Fibroblast of upper back skin (primary cell): ENCODE measurements at regions not wholly inside any gene's neighbourhood (a gene's known extent, or its start where the extent isn't known, plus 50 kb on each side); places are given as distances from the start of the nearest gene placed in this dataset.

ENCODE experiments used
- DNase-seq: peaks from one replicate; pipeline ENCODE4 v3.0.0-alpha.2; 2013

DNA sequence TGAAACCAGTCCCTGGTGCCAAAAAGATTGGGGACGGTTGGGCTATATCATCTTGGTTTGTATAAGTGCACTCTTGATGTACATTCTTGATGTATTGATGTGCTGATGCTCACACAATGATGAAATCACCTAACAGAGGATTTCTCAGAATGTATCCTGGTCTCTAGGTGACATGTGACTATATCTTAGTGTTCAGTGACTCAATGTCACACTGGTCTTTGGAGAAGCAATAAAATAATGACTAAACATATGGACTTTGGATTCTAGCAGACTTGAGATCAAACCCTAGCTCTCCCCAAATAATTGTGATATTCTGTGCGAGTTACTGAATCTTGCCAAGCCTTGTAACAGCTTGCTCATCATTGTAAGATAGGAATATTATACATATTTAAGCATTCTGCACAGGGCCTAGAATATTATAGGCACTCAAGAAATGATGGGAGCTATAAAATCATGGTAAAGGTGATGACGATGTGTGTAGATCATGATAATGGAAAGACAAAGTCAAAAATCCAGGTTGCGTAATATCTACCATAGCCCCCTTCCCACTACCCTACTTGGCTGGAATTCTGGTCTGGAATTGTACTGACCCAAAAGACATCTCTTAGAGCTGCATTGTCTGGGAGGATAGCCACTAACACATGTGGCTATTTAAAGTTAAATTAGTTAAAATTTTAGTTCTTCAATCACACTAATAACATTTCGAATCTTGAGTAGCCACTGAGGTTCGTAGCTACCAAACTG is 117.6 kb upstream of the PWP1 start:
- no peak for DNase-seq

DNA sequence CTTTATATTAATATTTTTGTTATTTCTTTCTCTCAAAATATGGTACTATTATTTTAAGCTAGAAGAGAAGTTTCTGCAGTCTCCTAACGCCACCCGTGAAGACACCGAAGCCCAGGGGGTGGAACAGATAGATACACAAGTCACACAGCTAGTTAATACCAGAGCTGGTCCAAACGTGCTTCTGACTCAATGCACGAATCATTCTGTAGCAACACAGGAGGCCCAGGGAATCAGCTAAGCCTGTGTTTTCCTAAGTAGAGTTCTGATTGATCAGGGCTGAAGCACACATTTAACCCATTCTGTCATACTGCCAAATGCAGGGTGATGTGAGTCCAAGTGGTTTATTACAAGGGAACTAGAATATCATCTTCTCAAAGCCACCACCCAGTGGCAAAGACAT is 116.9 kb upstream of the PWP1 start:
- DNase-seq = peak; percentile 20

- peak; percentile 40 for DNase-seq
These were observed 114.9 kb upstream of the PWP1 start for GRCh38 chr12:107570721-107571120.

DNA sequence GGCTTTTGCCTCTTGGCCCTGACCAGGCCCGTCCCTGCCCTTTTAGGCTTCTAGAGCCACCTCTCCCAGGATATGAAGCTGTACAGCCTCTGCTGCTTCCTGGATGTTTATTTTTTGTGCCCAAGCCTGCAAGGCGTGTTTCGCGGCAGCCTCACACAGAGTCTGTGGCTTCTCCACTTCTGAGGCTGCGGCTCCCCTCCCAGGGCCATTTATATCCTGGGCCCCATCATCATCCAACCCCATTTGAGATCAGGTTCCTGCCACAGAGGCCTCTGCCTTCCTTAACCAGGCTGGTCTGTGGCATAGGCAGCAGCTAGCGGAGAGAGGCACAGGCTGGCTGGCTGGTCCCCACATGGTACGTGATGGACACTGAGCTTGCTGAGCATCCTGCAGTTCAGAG is 114.1 kb upstream of the PWP1 start:
- DNase-seq = no peak

GRCh38 chr12:107574691-107575090 is 110.9 kb upstream of the PWP1 start:
- no peak for DNase-seq

- peak; percentile 6 for DNase-seq
These were observed 104.6 kb upstream of the PWP1 start for GRCh38 chr12:107580750-107581618.

DNA sequence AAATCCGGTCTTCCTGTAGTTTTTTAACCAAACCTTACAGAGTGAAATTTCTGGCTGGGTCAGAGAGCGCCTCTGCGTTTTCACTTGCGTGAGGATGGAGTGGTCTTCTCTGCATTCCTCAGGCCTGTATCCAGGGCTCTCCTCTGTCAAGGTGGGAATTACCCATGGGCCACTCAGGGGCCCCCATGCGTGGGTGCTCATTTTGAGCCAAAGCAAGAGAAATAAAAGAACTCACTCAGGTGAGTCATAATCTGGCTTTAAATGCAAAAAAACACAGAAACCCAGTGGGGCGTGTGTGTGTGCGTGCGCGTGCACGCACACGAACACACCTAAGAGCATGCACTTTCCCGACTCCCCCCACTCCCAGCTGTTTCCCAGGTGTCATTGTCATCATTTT is 104.0 kb upstream of the PWP1 start:
- DNase-seq = no peak

DNA sequence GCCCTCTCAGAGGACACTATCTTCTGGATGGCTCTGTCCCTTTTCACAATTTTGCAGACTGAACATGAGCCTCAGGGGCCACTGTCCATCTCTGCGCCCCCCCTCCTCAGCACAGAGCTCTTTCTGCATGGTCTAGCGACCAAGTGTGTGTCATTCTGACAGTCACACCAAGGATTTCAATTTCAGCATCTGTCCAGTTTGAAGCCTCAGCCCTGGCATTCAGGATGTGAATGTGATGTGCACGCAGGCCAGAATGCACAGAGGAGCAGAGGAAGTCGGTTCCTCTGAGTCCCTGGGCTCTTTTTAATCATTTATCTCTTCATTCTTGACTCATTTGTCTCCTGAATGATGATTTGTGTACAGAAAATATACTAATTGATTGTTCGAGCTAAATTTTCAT is 102.0 kb upstream of the PWP1 start:
- DNase-seq = no peak

DNA sequence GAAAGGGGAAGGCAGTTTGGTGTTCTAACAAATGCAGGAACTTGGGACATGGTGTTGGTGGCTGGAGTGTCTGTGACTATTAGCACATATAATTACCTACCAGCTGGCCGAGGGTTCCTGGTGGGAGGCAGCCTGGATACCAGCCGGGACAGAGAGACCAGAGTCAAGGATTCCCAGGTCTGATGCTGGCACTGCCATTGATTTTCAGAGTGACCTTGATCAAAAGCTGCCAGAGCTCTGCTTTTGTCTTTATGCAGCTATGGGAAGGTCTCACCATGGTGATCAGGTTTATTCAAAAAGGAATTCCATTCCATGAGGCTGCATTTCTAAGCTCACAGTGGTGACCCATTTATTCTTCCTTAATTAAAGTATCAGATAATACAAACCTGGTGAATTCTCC is 101.0 kb upstream of the PWP1 start:
- no peak for DNase-seq

DNA sequence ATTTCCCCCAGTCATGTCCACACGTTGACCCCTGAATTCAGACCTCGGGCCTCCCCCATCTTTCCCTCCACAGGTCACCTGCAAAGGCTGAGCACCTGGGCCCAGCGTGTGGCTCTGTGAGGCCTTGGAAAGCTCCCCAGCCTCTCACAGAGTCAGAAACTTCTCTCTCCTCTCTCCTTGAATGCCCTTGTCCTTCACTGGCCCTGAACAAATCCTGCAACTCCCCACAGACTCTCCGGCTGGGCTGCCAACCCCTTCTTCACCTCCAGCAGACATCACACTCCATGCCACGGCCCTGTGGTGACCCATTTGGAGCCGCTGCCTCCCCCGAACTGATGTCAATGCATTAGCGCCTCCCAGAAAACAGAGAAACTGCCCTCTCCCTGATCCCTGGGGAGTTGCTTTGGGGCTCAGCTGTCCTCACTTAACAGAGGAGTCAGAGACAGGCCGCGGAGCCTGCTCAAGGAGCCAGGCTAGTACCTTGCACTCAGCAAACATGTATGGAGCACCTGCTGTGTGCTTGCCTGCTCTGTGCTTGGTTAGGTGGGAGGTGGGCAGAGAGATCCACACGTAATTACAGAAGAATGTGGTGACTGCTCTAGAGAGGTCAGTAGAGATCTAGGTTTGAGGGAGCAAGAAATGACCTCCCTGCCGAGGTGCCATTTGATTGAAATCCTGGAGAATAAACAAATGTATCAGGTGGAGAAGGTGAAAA is 99.2 kb upstream of the PWP1 start:
- no peak for DNase-seq

GRCh38 chr12:107590413-107590812 is 95.2 kb upstream of the PWP1 start:
- DNase-seq = no peak

- DNase-seq = peak; percentile 44
These were observed 94.7 kb upstream of the PWP1 start for GRCh38 chr12:107590814-107591375.

DNA sequence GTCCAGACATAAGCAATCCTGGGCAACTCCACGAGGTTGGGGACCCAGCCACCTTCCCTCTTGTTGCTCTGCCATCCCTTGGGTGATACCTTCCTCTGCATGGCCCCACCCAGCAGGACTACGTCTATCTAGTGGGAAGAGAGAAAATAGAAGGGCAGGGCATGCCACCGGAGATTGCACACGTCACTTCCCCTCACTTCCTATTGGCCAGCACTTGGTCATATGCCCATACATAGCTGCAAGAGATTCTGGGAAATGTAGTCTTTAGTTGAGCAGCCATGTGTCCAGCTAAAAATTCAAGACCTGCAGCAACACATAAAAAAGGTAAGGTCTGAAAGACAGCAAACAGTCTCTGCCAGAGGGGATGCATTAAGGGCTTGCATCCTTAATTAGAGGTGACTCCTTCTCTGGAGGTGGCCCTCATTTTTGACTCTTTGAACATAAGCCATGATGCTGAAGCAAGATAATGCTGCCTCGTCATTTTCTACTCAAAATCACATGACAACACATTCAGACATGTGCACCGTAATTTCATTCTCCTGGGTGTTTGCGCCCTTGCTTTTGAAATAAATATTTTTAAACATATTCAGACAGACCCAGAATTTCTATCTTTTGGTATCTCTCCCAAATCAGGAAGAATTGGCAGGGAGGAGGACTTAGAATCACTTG is 91.8 kb upstream of the PWP1 start:
- no peak for DNase-seq

- peak; percentile 29 for DNase-seq
These were observed 90.6 kb upstream of the PWP1 start for GRCh38 chr12:107594995-107595394.

GRCh38 chr12:107597695-107598410 is 87.7 kb upstream of the PWP1 start:
- no peak for DNase-seq

GRCh38 chr12:107598906-107599305 is 86.7 kb upstream of the PWP1 start:
- DNase-seq = no peak

GRCh38 chr12:107600581-107601144 is 84.9 kb upstream of the PWP1 start:
- no peak for DNase-seq

GRCh38 chr12:107602446-107602845 is 83.2 kb upstream of the PWP1 start:
- DNase-seq = no peak

GRCh38 chr12:107605293-107605692 is 80.3 kb upstream of the PWP1 start:
- no peak for DNase-seq

GRCh38 chr12:107607464-107608392 is 77.9 kb upstream of the PWP1 start:
- DNase-seq = peak; percentile 73
